OCI-LY3 (cell line): ENCODE measurements at regions not wholly inside any gene's neighbourhood (a gene's known extent, or its start where the extent isn't known, plus 50 kb on each side); places are given as distances from the start of the nearest gene placed in this dataset.

Experiments used
- H2AFZ ChIP-seq: fragments of 200-600, 300-600 bp; shearing (Covaris generic); 2 replicates; pipeline ENCODE4 v1.6.0; 2014; ENCODE audit warnings: antibody characterized with exemption, low read depth, low read length
- H3K27ac ChIP-seq: fragments of 200-600, 300-600 bp; sonication (generic); 2 replicates; pipeline ENCODE4 v1.5.1; 2014; ENCODE audit warnings: mild to moderate bottlenecking, low read length, moderate library complexity, mixed read lengths
- H3K27me3 ChIP-seq: fragments of 200-600, 300-600 bp; sonication (generic); 2 replicates; pipeline ENCODE4 v1.6.1; 2014; ENCODE audit warnings: low read depth, low read length, mixed read lengths
- H3K36me3 ChIP-seq: fragments of 200-600, 300-600 bp; sonication (generic); replicated peaks from 2 replicates; pipeline ENCODE3; 2014; ENCODE audit warnings: low read depth, low read length, mixed read lengths
- H3K4me1 ChIP-seq: fragments of 300-600, 200-600 bp; sonication (generic); 2 replicates; pipeline ENCODE4 v1.6.1; 2014; ENCODE audit warnings: low read length, mixed read lengths
- H3K4me2 ChIP-seq: fragments of 200-600, 300-600 bp; sonication (generic); 2 replicates; pipeline ENCODE4 v1.6.1; 2014; ENCODE audit warnings: low read length, mixed read lengths
- H3K4me3 ChIP-seq: fragments of 300-600, 200-600 bp; sonication (generic); 2 replicates; pipeline ENCODE4 v1.5.1; 2014; ENCODE audit warnings: antibody characterized with exemption, mild to moderate bottlenecking, low read length, moderate library complexity
- H3K79me2 ChIP-seq: fragments of 300-600, 200-600 bp; shearing (Covaris generic); 2 replicates; pipeline ENCODE4 v1.6.1; 2014; ENCODE audit warnings: mild to moderate bottlenecking, low read length, mixed read lengths
- H3K9ac ChIP-seq: fragments of 300-600, 200-600 bp; shearing (Covaris generic); 2 replicates; pipeline ENCODE4 v1.6.0; 2014; ENCODE audit warnings: mild to moderate bottlenecking, low read length, moderate library complexity
- H3K9me3 ChIP-seq: fragments of 200-600, 300-600 bp; shearing (Covaris generic); 2 replicates; pipeline ENCODE4 v1.6.1; 2014; ENCODE audit warnings: low read length, mixed read lengths; ENCODE audit not compliant: insufficient read depth
- H4K20me1 ChIP-seq: fragments of 200-600, 300-600 bp; sonication (generic); 2 replicates; pipeline ENCODE4 v1.6.1; 2016; ENCODE audit warnings: low read length, mixed read lengths; ENCODE audit not compliant: insufficient read depth
- CTCF ChIP-seq: fragments of 200-600, 300-600 bp; sonication (generic); IDR thresholded peaks from 2 replicates; pipeline ENCODE4 v1.5.1; 2014; ENCODE audit warnings: antibody characterized with exemption, low read length, low read depth
- EZH2phosphoT487 ChIP-seq: fragments of 200-600 bp; shearing (Covaris generic); IDR thresholded peaks from 2 replicates; pipeline ENCODE4 v1.6.1; 2018; ENCODE audit warnings: antibody characterized with exemption, mixed run types, low read depth

GRCh38 chr15:55017635-55018034 is 179.1 kb downstream of the RSL24D1 start:
- H3K27me3 ChIP-seq, result no peaks in the 10 kb centered on the region
- H3K4me3 ChIP-seq, result no peak overlapping the region
- H3K4me2 ChIP-seq, result no peak overlapping the region
- H3K27ac ChIP-seq, result no peak overlapping the region
- no peaks in the 10 kb centered on the region for H4K20me1 ChIP-seq
- no peaks in the 10 kb centered on the region for H3K4me1 ChIP-seq
- no peaks in the 10 kb centered on the region for H3K36me3 ChIP-seq
- no peak overlapping the region for H2AFZ ChIP-seq
- H3K9me3 ChIP-seq, result no peaks in the 10 kb centered on the region
- TF ChIP-seq EZH2phosphoT487, result no peak
- no peak for TF ChIP-seq CTCF
- H3K79me2 ChIP-seq, result no peaks in the 10 kb centered on the region
- no peak overlapping the region for H3K9ac ChIP-seq

GRCh38 chr15:55016225-55016624 is 180.5 kb downstream of the RSL24D1 start:
- H3K4me1 ChIP-seq, result no peaks in the 10 kb centered on the region
- H3K36me3 ChIP-seq, result no peaks in the 10 kb centered on the region
- H2AFZ ChIP-seq, result no peak overlapping the region
- no peak overlapping the region for H3K27ac ChIP-seq
- H3K4me3 ChIP-seq, result no peak overlapping the region
- H3K9me3 ChIP-seq, result no peaks in the 10 kb centered on the region
- no peaks in the 10 kb centered on the region for H4K20me1 ChIP-seq
- H3K27me3 ChIP-seq, result no peaks in the 10 kb centered on the region
- no peak for TF ChIP-seq EZH2phosphoT487
- TF ChIP-seq CTCF, result no peak
- no peak overlapping the region for H3K4me2 ChIP-seq
- no peak overlapping the region for H3K9ac ChIP-seq
- H3K79me2 ChIP-seq, result no peaks in the 10 kb centered on the region

GRCh38 chr15:55015093-55015445 is 181.7 kb downstream of the RSL24D1 start:
- Histone ChIP-seq H3K9ac (no peak overlapping the region), H3K4me1 (no peaks in the 10 kb centered on the region), H3K79me2 (no peaks in the 10 kb centered on the region), H4K20me1 (no peaks in the 10 kb centered on the region), H3K27ac (no peak overlapping the region), H3K4me2 (no peak overlapping the region), H3K27me3 (no peaks in the 10 kb centered on the region), H2AFZ (no peak overlapping the region), H3K36me3 (no peaks in the 10 kb centered on the region), H3K4me3 (no peak overlapping the region), H3K9me3 (no peaks in the 10 kb centered on the region)
- TF ChIP-seq CTCF (no peak), EZH2phosphoT487 (no peak)

- no peaks in the 10 kb centered on the region for H3K36me3 ChIP-seq
- no peaks in the 10 kb centered on the region for H3K79me2 ChIP-seq
- H3K9ac ChIP-seq, result no peak overlapping the region
- no peaks in the 10 kb centered on the region for H4K20me1 ChIP-seq
- no peaks in the 10 kb centered on the region for H3K9me3 ChIP-seq
- H3K27me3 ChIP-seq, result no peaks in the 10 kb centered on the region
- no peaks in the 10 kb centered on the region for H3K4me1 ChIP-seq
- no peak overlapping the region for H3K27ac ChIP-seq
- TF ChIP-seq CTCF (no peak), EZH2phosphoT487 (no peak)
- no peak overlapping the region for H3K4me2 ChIP-seq
- no peak overlapping the region for H2AFZ ChIP-seq
- H3K4me3 ChIP-seq, result no peak overlapping the region
Observed at GRCh38 chr15:55014391-55015092, 182.2 kb downstream of the RSL24D1 start.
